C4-2B (cell line): ENCODE measurements at regions not wholly inside any gene's neighbourhood (a gene's known extent, or its start where the extent isn't known, plus 50 kb on each side); places are given as distances from the start of the nearest gene placed in this dataset.

ENCODE experiments used
- H3K27ac ChIP-seq: fragments of 450-650 bp; 2 replicates; pipeline ENCODE4 v1.5.1; 2017
- ZFX ChIP-seq: fragments of 450-650 bp; IDR thresholded peaks from 2 replicates; pipeline ENCODE4 v1.6.1; 2017
- TF ChIP-seq, protein P1 (sequence below): fragments of 450-650 bp; conservative IDR thresholded peaks from 2 replicates; pipeline ENCODE4 v1.5.1; 2017; ENCODE audit warnings: mild to moderate bottlenecking

DNA sequence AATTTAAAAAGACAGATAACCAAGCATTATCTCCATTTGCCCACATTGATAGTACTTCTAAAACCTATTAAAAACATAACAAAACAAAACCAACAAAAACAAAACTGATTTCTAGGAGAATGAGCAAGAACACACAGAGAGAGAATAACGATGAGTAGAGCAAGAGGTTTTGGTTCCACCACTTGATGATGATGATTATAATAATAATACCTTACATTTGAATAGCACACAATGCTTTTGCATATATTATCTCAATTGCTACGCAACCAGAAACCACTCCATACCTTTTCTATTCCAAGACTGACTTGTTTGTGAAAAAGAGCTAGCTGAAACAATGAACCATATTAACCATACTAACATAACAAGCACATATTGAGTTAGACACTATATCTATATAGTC, 1090.9 kb downstream of the SH3BGRL start:
- H3K27ac ChIP-seq = no peak overlapping the region
- no peak for TF ChIP-seq ZFX

DNA sequence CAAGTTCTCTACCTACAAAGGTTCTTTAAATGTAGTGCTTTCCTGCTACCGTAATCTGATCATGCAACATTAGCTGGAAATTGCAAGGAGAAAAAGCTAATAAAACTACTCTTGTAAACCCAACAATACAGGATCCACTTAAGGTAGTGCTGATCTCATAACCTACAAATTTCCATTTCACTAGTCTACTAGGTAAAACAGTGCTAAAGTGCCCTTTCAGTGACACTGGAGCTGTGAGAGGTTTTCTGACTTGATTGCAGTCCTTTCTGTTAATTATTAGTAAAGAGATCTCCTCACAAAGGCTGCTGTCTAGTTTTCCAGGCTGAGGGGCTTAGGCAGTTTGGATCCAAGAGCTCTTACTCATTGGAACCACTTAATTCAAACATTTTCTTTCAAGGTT, 1118.7 kb downstream of the SH3BGRL start:
- H3K27ac ChIP-seq = no peak overlapping the region
- TF ChIP-seq, protein P1, sequence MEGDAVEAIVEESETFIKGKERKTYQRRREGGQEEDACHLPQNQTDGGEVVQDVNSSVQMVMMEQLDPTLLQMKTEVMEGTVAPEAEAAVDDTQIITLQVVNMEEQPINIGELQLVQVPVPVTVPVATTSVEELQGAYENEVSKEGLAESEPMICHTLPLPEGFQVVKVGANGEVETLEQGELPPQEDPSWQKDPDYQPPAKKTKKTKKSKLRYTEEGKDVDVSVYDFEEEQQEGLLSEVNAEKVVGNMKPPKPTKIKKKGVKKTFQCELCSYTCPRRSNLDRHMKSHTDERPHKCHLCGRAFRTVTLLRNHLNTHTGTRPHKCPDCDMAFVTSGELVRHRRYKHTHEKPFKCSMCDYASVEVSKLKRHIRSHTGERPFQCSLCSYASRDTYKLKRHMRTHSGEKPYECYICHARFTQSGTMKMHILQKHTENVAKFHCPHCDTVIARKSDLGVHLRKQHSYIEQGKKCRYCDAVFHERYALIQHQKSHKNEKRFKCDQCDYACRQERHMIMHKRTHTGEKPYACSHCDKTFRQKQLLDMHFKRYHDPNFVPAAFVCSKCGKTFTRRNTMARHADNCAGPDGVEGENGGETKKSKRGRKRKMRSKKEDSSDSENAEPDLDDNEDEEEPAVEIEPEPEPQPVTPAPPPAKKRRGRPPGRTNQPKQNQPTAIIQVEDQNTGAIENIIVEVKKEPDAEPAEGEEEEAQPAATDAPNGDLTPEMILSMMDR = no peak
- TF ChIP-seq ZFX = no peak

DNA sequence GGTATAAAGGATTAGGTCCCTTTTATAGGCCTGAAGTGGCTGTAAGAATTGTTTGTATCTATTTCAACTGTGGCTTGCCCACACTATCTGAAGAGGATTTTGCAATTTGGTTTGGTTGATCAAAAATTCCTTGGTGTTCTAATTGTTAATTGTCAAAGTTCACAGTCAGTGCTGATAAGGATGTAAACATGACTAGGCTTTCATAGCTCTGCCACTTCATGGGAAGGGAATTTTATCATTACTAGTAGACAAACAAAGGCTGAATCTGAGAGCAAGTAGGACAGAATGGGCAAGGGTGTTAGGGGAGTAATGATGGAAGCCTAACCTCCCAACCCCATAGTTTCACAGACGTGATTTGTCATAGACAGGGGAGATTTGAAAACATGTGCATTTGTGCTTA, 1131.7 kb downstream of the SH3BGRL start:
- H3K27ac ChIP-seq = no peak overlapping the region
- no peak for TF ChIP-seq ZFX
- TF ChIP-seq, protein P1 = no peak

DNA sequence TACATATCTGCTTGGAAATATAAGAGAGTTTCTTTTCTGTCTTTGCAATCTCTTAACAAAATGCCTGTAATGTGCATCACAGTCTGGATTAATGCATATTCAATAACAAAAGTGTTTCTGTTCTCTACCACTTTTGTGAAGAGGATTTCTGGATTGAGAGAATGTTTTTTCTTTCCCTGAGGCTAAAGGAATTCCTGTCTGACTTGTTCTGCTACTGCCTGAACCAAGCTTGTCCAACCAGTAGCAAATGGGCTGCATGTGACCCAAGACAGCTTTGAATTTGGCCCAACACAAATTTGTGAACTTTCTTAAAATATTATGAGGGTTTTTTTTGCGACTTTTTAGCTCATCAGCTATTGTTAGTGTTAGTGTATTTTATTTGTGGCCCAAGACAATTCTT, 1133.9 kb downstream of the SH3BGRL start:
- no peak overlapping the region for H3K27ac ChIP-seq

DNA sequence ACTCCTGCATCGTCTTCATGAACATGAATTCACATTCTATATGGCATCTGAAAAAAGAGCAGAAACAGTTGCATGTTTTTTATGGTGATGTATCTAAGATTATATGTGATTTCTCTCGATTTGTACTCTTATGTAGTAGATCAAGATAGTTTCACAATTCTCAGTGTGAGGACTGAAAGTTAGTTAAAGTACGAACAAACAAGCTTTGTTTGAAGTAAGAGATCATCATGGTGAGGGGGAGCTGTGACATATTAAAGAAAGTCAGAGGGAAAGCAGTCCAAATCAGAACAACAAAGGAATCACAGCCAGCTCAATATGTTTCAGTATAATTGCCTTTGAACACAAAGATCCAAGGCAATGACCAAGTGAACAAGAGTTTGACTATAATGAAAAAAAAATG, 1140.6 kb downstream of the SH3BGRL start:
- no peak overlapping the region for H3K27ac ChIP-seq
- TF ChIP-seq ZFX = no peak
- TF ChIP-seq, protein P1 = no peak

More for the DNA sequence above, 1133.9 kb downstream of the SH3BGRL start:
- no peak for TF ChIP-seq ZFX
- TF ChIP-seq, protein P1 = no peak

DNA sequence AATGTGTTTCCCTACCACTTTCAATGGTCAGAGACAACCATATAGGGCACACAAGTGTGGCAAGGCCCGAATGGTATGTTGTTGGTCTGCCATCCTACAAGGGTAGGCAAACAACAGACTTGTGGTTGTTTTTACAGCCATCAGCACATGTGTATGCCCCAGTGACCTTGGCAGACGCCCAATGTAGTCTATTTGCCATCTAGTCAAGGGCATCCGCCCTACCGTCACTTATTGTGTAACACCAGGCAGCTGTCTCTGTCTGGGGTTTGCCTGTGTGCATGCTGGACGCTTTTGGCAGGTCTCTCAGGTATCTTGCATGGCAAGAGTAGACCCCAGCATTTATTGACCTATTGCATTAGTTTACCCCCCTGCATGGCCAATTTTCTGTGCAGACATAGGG, 1145.5 kb upstream of the POU3F4 start:
- no peak for TF ChIP-seq ZFX
- TF ChIP-seq, protein P1 = no peak

DNA sequence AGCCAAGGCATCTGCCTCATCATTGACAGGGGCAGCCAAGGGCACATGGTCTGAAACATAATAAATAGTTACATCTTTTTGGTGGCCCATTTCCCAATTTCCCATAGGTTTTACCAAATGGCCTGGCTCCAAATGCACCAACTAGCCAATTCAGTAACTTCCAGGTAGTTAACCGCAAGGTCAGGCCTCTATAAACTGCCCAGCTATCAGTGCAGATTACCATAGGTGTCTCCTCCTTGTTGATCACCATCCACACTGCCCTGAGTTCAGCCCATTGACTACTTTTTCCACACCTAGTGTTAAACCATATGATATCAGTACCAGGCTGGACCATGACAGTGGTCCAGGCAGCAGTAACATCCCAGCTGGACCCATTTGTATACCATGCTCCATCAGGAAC, 1145.1 kb upstream of the POU3F4 start:
- TF ChIP-seq, protein P1 = no peak
- TF ChIP-seq ZFX = no peak
- no peak overlapping the region for H3K27ac ChIP-seq

More for the DNA sequence above, 1145.5 kb upstream of the POU3F4 start:
- H3K27ac ChIP-seq = no peak overlapping the region

DNA sequence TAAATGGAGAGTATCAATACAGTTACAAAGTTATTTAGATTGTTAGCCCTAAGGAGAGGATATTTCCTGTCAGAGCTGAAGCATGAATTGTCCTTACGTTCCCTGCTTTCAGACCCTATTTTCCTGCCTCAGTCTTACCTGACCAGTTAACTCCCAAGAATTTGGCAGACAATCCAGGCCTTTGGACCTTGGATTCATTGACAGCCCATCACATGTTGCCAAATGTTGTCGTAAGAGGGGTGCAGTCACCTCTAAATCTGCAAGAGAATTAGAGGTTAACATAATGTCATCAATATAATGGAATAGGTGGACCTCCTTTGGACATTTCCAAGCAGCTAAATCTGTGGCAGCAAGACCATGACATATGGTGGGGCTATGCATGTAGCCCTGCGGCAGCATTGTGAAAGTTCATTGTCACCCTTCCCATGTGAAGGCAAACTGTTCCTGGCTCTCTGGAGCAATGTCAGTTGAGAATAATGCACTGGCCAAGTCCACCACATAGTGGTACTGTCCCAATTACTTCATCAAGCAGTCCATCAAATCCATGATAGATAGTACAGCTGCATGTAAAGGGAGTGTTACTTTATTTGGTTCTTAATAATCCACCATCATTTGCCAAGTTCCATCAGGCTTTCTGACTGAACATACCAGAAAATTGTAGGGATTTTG, 1137.0 kb upstream of the POU3F4 start:
- H3K27ac ChIP-seq = no peak overlapping the region
- TF ChIP-seq, protein P1 = no peak
- no peak for TF ChIP-seq ZFX
